ENCODE measurements at regions not wholly inside any gene's neighbourhood (a gene's known extent, or its start where the extent isn't known, plus 50 kb on each side); places are given as distances from the start of the nearest gene placed in this dataset.
"Not testable (repeated sequence)": the region's sequence is repeated elsewhere in the genome, so short reads cannot be mapped to it uniquely, and the experiment has no call there.

GRCh38 chr2:216992056-216992675 is 132.3 kb upstream of the TNP1 start:
- WGBS (ENCODE audit: insufficient coverage, low lambda C conversion rate) = no CpG with 5 or more reads among the region's 3 CpGs
- no peak overlapping the region for H3K27ac ChIP-seq (ENCODE audit: low read length)

GRCh38 chr2:216991563-216991962 is 131.7 kb upstream of the TNP1 start:
- H3K27ac ChIP-seq (ENCODE audit: low read length) = no peak overlapping the region
- H3K27me3 ChIP-seq (ENCODE audit: control insufficient read depth, insufficient read depth, low read length) = peaks cover 2% of the 10 kb centered on the region
- DNase-seq = peak in 1 of 2 donors; percentile 27
- H3K9me3 ChIP-seq (ENCODE audit: control insufficient read depth, low read depth, low read length) = no peaks in the 10 kb centered on the region
- no CpG with 5 or more reads among the region's 1 CpG for WGBS (ENCODE audit: insufficient coverage, low lambda C conversion rate)
- H3K36me3 ChIP-seq (ENCODE audit: control insufficient read depth, insufficient read depth, low read length) = no peaks in the 10 kb centered on the region
- no peak overlapping the region for H3K4me3 ChIP-seq (ENCODE audit: low read length)
- H3K4me1 ChIP-seq (ENCODE audit: control insufficient read depth, insufficient read depth, low read length) = no peaks in the 10 kb centered on the region

More at GRCh38 chr2:216992056-216992675, 132.3 kb upstream of the TNP1 start:
- Histone ChIP-seq H3K4me1 (ENCODE audit: control insufficient read depth, insufficient read depth, low read length) (no peaks in the 10 kb centered on the region), H3K36me3 (ENCODE audit: control insufficient read depth, insufficient read depth, low read length) (no peaks in the 10 kb centered on the region), H3K9me3 (ENCODE audit: control insufficient read depth, low read depth, low read length) (no peaks in the 10 kb centered on the region), H3K27me3 (ENCODE audit: control insufficient read depth, insufficient read depth, low read length) (peaks cover 2% of the 10 kb centered on the region), H3K4me3 (ENCODE audit: low read length) (no peak overlapping the region)
- no peak for DNase-seq

- H3K4me1 ChIP-seq (ENCODE audit: control insufficient read depth, insufficient read depth, low read length) = no peaks in the 10 kb centered on the region
- H3K27me3 ChIP-seq (ENCODE audit: control insufficient read depth, insufficient read depth, low read length) = peaks cover 10% of the 10 kb centered on the region
- H3K9me3 ChIP-seq (ENCODE audit: control insufficient read depth, low read depth, low read length) = no peaks in the 10 kb centered on the region
- H3K36me3 ChIP-seq (ENCODE audit: control insufficient read depth, insufficient read depth, low read length) = no peaks in the 10 kb centered on the region
- H3K4me3 ChIP-seq (ENCODE audit: low read length) = no peak overlapping the region
- 100% methylated on average over 1 of the region's 5 CpGs for WGBS (ENCODE audit: insufficient coverage, low lambda C conversion rate)
- no peak for DNase-seq
- no peak overlapping the region for H3K27ac ChIP-seq (ENCODE audit: low read length)
Measured at GRCh38 chr2:216989340-216990129, 129.7 kb upstream of the TNP1 start.

GRCh38 chr2:216987252-216987821 is 127.5 kb upstream of the TNP1 start:
- H3K36me3 ChIP-seq (ENCODE audit: control insufficient read depth, insufficient read depth, low read length) = no peaks in the 10 kb centered on the region
- no peaks in the 10 kb centered on the region for H3K9me3 ChIP-seq (ENCODE audit: control insufficient read depth, low read depth, low read length)
- H3K4me1 ChIP-seq (ENCODE audit: control insufficient read depth, insufficient read depth, low read length) = no peaks in the 10 kb centered on the region
- no peak for DNase-seq
- H3K4me3 ChIP-seq (ENCODE audit: low read length) = no peak overlapping the region
- no peak overlapping the region for H3K27ac ChIP-seq (ENCODE audit: low read length)
- no CpG with 5 or more reads among the region's 6 CpGs for WGBS (ENCODE audit: insufficient coverage, low lambda C conversion rate)
- peaks cover 15% of the 10 kb centered on the region for H3K27me3 ChIP-seq (ENCODE audit: control insufficient read depth, insufficient read depth, low read length)

- Histone ChIP-seq H3K36me3 (ENCODE audit: control insufficient read depth, insufficient read depth, low read length) (no peaks in the 10 kb centered on the region), H3K27me3 (ENCODE audit: control insufficient read depth, insufficient read depth, low read length) (peaks cover 13% of the 10 kb centered on the region), H3K4me3 (ENCODE audit: low read length) (no peak overlapping the region), H3K27ac (ENCODE audit: low read length) (no peak overlapping the region), H3K9me3 (ENCODE audit: control insufficient read depth, low read depth, low read length) (no peaks in the 10 kb centered on the region), H3K4me1 (ENCODE audit: control insufficient read depth, insufficient read depth, low read length) (no peaks in the 10 kb centered on the region)
- no CpG with 5 or more reads among the region's 13 CpGs for WGBS (ENCODE audit: insufficient coverage, low lambda C conversion rate)
- DNase-seq = no peak
Measured at GRCh38 chr2:216985658-216986141, 125.8 kb upstream of the TNP1 start.

- Histone ChIP-seq H3K27me3 (ENCODE audit: control insufficient read depth, insufficient read depth, low read length) (peaks cover 13% of the 10 kb centered on the region), H3K36me3 (ENCODE audit: control insufficient read depth, insufficient read depth, low read length) (no peaks in the 10 kb centered on the region), H3K4me1 (ENCODE audit: control insufficient read depth, insufficient read depth, low read length) (no peaks in the 10 kb centered on the region), H3K9me3 (ENCODE audit: control insufficient read depth, low read depth, low read length) (no peaks in the 10 kb centered on the region), H3K27ac (ENCODE audit: low read length) (no peak overlapping the region), H3K4me3 (ENCODE audit: low read length) (no peak overlapping the region)
- WGBS (ENCODE audit: insufficient coverage, low lambda C conversion rate) = 80% methylated on average over 1 of the region's 2 CpGs
- no peak for DNase-seq
Measured at GRCh38 chr2:216984937-216985336, 125.1 kb upstream of the TNP1 start.

GRCh38 chr2:216981951-216982350 is 122.1 kb upstream of the TNP1 start:
- DNase-seq; H3K27ac ChIP-seq (ENCODE audit: low read length); H3K36me3 ChIP-seq (ENCODE audit: control insufficient read depth, insufficient read depth, low read length); H3K4me1 ChIP-seq (ENCODE audit: control insufficient read depth, insufficient read depth, low read length); H3K9me3 ChIP-seq (ENCODE audit: control insufficient read depth, low read depth, low read length); H3K4me3 ChIP-seq (ENCODE audit: low read length): not testable (repeated sequence)
- H3K27me3 ChIP-seq (ENCODE audit: control insufficient read depth, insufficient read depth, low read length) = peaks cover 13% of the 10 kb centered on the region
- whole genome bisulfite sequencing (ENCODE audit: insufficient coverage, low lambda C conversion rate) = no CpG with 5 or more reads among the region's 7 CpGs

GRCh38 chr2:216980510-216980909 is 120.6 kb upstream of the TNP1 start:
- H3K9me3 ChIP-seq (ENCODE audit: control insufficient read depth, low read depth, low read length); DNase-seq: not testable (repeated sequence)

GRCh38 chr2:216974321-216975302 is 114.7 kb upstream of the TNP1 start:
- Histone ChIP-seq H3K9me3 (ENCODE audit: control insufficient read depth, low read depth, low read length) (no peaks in the 10 kb centered on the region), H3K27me3 (ENCODE audit: control insufficient read depth, insufficient read depth, low read length) (no peaks in the 10 kb centered on the region), H3K27ac (ENCODE audit: low read length) (no peak overlapping the region), H3K36me3 (ENCODE audit: control insufficient read depth, insufficient read depth, low read length) (no peaks in the 10 kb centered on the region), H3K4me1 (ENCODE audit: control insufficient read depth, insufficient read depth, low read length) (no peaks in the 10 kb centered on the region), H3K4me3 (ENCODE audit: low read length) (no peak overlapping the region)
- WGBS (ENCODE audit: insufficient coverage, low lambda C conversion rate) = no CpG with 5 or more reads among the region's 12 CpGs
- no peak for DNase-seq

More at GRCh38 chr2:216980510-216980909, 120.6 kb upstream of the TNP1 start:
- not testable (repeated sequence) for H3K27me3 ChIP-seq (ENCODE audit: control insufficient read depth, insufficient read depth, low read length); H3K36me3 ChIP-seq (ENCODE audit: control insufficient read depth, insufficient read depth, low read length); H3K4me3 ChIP-seq (ENCODE audit: low read length); H3K27ac ChIP-seq (ENCODE audit: low read length); H3K4me1 ChIP-seq (ENCODE audit: control insufficient read depth, insufficient read depth, low read length)
- no CpG with 5 or more reads among the region's 1 CpG for WGBS (ENCODE audit: insufficient coverage, low lambda C conversion rate)

- no peaks in the 10 kb centered on the region for H3K9me3 ChIP-seq (ENCODE audit: control insufficient read depth, low read depth, low read length)
- H3K27me3 ChIP-seq (ENCODE audit: control insufficient read depth, insufficient read depth, low read length) = peaks cover 3% of the 10 kb centered on the region
- no peaks in the 10 kb centered on the region for H3K4me1 ChIP-seq (ENCODE audit: control insufficient read depth, insufficient read depth, low read length)
- WGBS (ENCODE audit: insufficient coverage, low lambda C conversion rate) = 90% methylated on average over 2 of the region's 2 CpGs
- no peak overlapping the region for H3K4me3 ChIP-seq (ENCODE audit: low read length)
- H3K27ac ChIP-seq (ENCODE audit: low read length) = no peak overlapping the region
- DNase-seq = no peak
- H3K36me3 ChIP-seq (ENCODE audit: control insufficient read depth, insufficient read depth, low read length) = no peaks in the 10 kb centered on the region
Measured at GRCh38 chr2:216971593-216971992, 111.7 kb upstream of the TNP1 start.

All from large intestine (tissue), 3 donors.